ENCODE measurements at regions not wholly inside any gene's neighbourhood (a gene's known extent, or its start where the extent isn't known, plus 50 kb on each side); places are given as distances from the start of the nearest gene placed in this dataset.

GRCh38 chr5:92567831-92568450 lies 1013.1 kb downstream of the NR2F1-AS1 start:
- TF ChIP-seq CTCF (conservative IDR thresholded peaks at IDR 0.05; ENCODE audit: low read length): no peak
- TF ChIP-seq EZH2phosphoT487 (IDR thresholded peaks at IDR 0.05; ENCODE audit: borderline replicate concordance): no peak

Data from Loucy (cell line).